ENCODE measurements at regions not wholly inside any gene's neighbourhood (a gene's known extent, or its start where the extent isn't known, plus 50 kb on each side); places are given as distances from the start of the nearest gene placed in this dataset.

DNA sequence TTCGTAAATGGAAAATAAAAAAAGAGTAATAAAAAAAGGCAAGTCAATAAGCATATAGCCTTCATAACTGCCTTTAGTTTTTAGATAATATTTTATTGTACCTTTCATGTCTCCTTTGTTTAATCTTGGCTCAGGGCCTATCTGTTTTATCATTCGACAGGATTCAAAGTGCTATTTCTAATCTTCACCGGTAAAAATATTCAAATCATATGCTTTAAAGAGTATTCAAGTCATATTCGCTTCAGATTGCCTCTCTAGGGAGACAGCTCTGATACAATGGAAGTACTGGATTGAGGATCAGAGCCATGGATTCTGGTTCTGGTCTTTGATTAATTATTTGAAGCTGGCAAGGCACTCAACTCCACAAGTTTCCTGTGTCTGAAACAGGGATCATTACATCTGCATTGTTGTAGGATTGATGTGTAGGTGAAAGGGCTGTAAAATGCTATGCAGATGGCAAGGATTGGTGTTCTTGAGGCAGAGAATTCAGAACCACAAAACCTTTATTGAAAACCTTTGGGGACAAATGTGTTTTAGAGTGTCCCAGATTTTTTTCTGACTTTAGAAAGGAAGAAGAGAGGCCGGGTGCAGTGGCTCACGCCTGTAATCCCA lies 84.3 kb upstream of the RAPH1 start:
- TF ChIP-seq, protein P1, sequence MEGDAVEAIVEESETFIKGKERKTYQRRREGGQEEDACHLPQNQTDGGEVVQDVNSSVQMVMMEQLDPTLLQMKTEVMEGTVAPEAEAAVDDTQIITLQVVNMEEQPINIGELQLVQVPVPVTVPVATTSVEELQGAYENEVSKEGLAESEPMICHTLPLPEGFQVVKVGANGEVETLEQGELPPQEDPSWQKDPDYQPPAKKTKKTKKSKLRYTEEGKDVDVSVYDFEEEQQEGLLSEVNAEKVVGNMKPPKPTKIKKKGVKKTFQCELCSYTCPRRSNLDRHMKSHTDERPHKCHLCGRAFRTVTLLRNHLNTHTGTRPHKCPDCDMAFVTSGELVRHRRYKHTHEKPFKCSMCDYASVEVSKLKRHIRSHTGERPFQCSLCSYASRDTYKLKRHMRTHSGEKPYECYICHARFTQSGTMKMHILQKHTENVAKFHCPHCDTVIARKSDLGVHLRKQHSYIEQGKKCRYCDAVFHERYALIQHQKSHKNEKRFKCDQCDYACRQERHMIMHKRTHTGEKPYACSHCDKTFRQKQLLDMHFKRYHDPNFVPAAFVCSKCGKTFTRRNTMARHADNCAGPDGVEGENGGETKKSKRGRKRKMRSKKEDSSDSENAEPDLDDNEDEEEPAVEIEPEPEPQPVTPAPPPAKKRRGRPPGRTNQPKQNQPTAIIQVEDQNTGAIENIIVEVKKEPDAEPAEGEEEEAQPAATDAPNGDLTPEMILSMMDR (IDR thresholded peaks at IDR 0.05), result no peak
- TF ChIP-seq POLR2A (IDR thresholded peaks at IDR 0.05), result no peak
